ENCODE measurements at regions not wholly inside any gene's neighbourhood (a gene's known extent, or its start where the extent isn't known, plus 50 kb on each side); places are given as distances from the start of the nearest gene placed in this dataset.

DNA sequence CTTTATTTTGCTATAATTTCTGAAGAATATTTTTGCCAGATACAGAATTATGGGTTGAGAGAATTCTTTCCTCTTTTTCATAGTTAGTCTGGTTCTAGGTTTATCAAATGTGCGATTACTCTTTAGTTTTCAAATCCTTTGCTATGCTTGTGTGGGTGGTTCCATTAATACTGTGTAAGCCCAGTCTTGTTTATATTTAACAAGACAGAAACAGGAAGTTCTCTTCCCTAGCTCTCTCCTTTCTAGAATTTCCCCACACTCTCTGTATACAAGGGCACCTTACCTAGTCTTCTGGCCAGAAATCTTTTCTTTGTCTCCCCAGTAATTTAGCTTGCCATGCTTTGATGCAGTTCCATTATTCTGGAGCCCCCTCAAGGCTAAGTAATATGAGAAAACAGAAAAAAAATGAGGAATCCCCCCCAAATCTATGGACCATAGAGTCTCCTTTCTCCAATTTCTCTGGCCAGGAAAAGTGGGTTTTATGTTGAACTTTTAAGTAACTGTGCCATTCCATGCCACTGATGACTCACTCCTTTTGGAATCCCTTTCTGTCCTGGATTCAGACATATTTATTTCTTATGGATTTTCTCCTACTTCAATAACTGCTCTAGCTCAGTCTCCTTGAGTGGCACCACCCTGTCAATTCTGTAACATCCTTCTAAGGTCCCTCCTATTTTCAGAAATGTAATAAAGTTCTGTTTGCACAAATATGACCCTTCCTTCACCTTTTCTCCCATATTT, 1714.1 kb downstream of the EFNA5 start:
- TF ChIP-seq EP300 (IDR thresholded peaks at IDR 0.05; ENCODE audit: borderline replicate concordance in 1 of 2, low read depth in 1 of 2, low read length in 1 of 2): no peak
- no peak for TF ChIP-seq EZH2phosphoT487 (IDR thresholded peaks at IDR 0.05; ENCODE audit: borderline replicate concordance, low read depth)
- TF ChIP-seq, protein P1, sequence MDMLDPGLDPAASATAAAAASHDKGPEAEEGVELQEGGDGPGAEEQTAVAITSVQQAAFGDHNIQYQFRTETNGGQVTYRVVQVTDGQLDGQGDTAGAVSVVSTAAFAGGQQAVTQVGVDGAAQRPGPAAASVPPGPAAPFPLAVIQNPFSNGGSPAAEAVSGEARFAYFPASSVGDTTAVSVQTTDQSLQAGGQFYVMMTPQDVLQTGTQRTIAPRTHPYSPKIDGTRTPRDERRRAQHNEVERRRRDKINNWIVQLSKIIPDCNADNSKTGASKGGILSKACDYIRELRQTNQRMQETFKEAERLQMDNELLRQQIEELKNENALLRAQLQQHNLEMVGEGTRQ (IDR thresholded peaks at IDR 0.05; ENCODE audit: borderline replicate concordance, low read depth, low read length): no peak
- no peak for TF ChIP-seq CTCF (IDR thresholded peaks at IDR 0.05)
- TF ChIP-seq REST (IDR thresholded peaks at IDR 0.05; ENCODE audit: low read depth, low read length): no peak
